C4-2B (cell line): ENCODE measurements at regions not wholly inside any gene's neighbourhood (a gene's known extent, or its start where the extent isn't known, plus 50 kb on each side); places are given as distances from the start of the nearest gene placed in this dataset.

Experiments
- ZFX ChIP-seq: fragments of 450-650 bp; IDR thresholded peaks from 2 replicates; pipeline ENCODE4 v1.6.1; 2017
- TF ChIP-seq, protein P1 (sequence below): fragments of 450-650 bp; conservative IDR thresholded peaks from 2 replicates; pipeline ENCODE4 v1.5.1; 2017; ENCODE audit warnings: mild to moderate bottlenecking

DNA sequence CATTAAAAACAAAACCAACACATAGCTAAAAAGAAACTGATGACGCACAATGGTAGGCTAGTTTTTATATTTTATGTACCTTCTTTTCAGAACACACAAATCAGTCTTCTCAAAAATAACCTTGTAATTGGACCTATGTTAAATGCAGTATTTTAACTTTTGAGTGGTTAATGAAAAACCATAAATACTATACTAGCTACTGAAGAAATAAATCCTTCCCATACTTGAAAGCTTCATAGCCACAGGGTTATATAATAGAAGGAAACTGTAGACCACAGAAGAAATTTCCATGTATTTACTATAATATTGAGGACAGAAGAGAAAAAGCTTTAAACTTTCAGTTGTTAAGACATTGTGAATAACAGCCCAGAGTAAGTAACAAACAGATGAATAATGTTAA lies 1094.3 kb upstream of the SLC10A2 start:
- TF ChIP-seq, protein P1, sequence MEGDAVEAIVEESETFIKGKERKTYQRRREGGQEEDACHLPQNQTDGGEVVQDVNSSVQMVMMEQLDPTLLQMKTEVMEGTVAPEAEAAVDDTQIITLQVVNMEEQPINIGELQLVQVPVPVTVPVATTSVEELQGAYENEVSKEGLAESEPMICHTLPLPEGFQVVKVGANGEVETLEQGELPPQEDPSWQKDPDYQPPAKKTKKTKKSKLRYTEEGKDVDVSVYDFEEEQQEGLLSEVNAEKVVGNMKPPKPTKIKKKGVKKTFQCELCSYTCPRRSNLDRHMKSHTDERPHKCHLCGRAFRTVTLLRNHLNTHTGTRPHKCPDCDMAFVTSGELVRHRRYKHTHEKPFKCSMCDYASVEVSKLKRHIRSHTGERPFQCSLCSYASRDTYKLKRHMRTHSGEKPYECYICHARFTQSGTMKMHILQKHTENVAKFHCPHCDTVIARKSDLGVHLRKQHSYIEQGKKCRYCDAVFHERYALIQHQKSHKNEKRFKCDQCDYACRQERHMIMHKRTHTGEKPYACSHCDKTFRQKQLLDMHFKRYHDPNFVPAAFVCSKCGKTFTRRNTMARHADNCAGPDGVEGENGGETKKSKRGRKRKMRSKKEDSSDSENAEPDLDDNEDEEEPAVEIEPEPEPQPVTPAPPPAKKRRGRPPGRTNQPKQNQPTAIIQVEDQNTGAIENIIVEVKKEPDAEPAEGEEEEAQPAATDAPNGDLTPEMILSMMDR, result no peak
- TF ChIP-seq ZFX, result no peak
